Suprapubic skin (tissue), 4 donors: ENCODE measurements at regions not wholly inside any gene's neighbourhood (a gene's known extent, or its start where the extent isn't known, plus 50 kb on each side); places are given as distances from the start of the nearest gene placed in this dataset.

ENCODE experiments used
- CTCF ChIP-seq, 2 donors: fragments of 200-600 bp in 1 of 2; fragments of 450-650 bp in 1 of 2; sonication (generic) in 1 of 2; IDR thresholded peaks; one replicate each; pipeline ENCODE4 v1.5.1; 2016 to 2019; ENCODE audit warnings: antibody characterized with exemption in 2 of 2, mild to moderate bottlenecking in 1 of 2, moderate library complexity in 1 of 2
- EP300 ChIP-seq: sonication (generic); formaldehyde crosslinking; IDR thresholded peaks from one replicate; pipeline ENCODE4 v1.6.1; 2017; ENCODE audit warnings: antibody characterized with exemption
- POLR2A ChIP-seq, 2 donors: fragments of 450-650 bp; IDR thresholded peaks; one replicate each; pipeline ENCODE4 v1.6.1; 2017; ENCODE audit warnings: antibody characterized with exemption in 2 of 2, mild to moderate bottlenecking in 2 of 2, moderate library complexity in 2 of 2
- POLR2AphosphoS5 ChIP-seq, 3 donors: sonication (generic); formaldehyde crosslinking; IDR thresholded peaks; one replicate each; pipeline ENCODE4 v1.6.1; 2017; ENCODE audit warnings: antibody characterized with exemption in 3 of 3

- TF ChIP-seq POLR2A (IDR thresholded peaks at IDR 0.05): no peak
- TF ChIP-seq CTCF (IDR thresholded peaks at IDR 0.05): no peak
- TF ChIP-seq POLR2AphosphoS5 (IDR thresholded peaks at IDR 0.05): no peak
- no peak for TF ChIP-seq EP300
Observed at GRCh38 chr2:120684289-120685065, 51.2 kb upstream of the GLI2 start.
